Epithelial cell of esophagus (primary cell): ENCODE measurements at regions not wholly inside any gene's neighbourhood (a gene's known extent, or its start where the extent isn't known, plus 50 kb on each side); places are given as distances from the start of the nearest gene placed in this dataset.
"Not testable (repeated sequence)": the region's sequence is repeated elsewhere in the genome, so short reads cannot be mapped to it uniquely, and the experiment has no call there.

Experiments used
- DNase-seq: peaks from one replicate; pipeline ENCODE4 v3.0.0; 2010; ENCODE audit warnings: low read depth
- H3K4me3 ChIP-seq: 2 replicates; pipeline ENCODE4 v1.5.1; 2011; ENCODE audit warnings: mild to moderate bottlenecking, low read length, control low read depth
- CTCF ChIP-seq: IDR thresholded peaks from 2 replicates; pipeline ENCODE4 v1.5.1; 2011; ENCODE audit warnings: low read depth, mild to moderate bottlenecking, low read length, control low read depth, inconsistent platforms; ENCODE audit not compliant: insufficient read depth; ENCODE audit errors: missing control alignments

- no peak for TF ChIP-seq CTCF
- no peak for DNase-seq
- H3K4me3 ChIP-seq, result no peak overlapping the region
Measured at GRCh38 chr7:131683536-131684125, 127.2 kb upstream of the PODXL start.

- H3K4me3 ChIP-seq, result no peak overlapping the region
- TF ChIP-seq CTCF, result no peak
- DNase-seq, result peak; percentile 54
Measured at GRCh38 chr7:131681961-131682360, 125.5 kb upstream of the PODXL start.

- not testable (repeated sequence) for DNase-seq, H3K4me3 ChIP-seq
Measured at GRCh38 chr7:131679071-131679470, 122.6 kb upstream of the PODXL start.

- DNase-seq, H3K4me3 ChIP-seq: not testable (repeated sequence)
Measured at GRCh38 chr7:131676850-131677249, 120.4 kb upstream of the PODXL start.

- no peak for TF ChIP-seq CTCF
- no peak for DNase-seq
- no peak overlapping the region for H3K4me3 ChIP-seq
Measured at GRCh38 chr7:131674131-131674530, 117.7 kb upstream of the PODXL start.

GRCh38 chr7:131673576-131673975, 117.1 kb upstream of the PODXL start:
- TF ChIP-seq CTCF, result no peak
- no peak overlapping the region for H3K4me3 ChIP-seq
- DNase-seq, result no peak

GRCh38 chr7:131670406-131670805, 114.0 kb upstream of the PODXL start:
- no peak for TF ChIP-seq CTCF
- DNase-seq, result no peak
- no peak overlapping the region for H3K4me3 ChIP-seq

GRCh38 chr7:131667699-131668098, 111.3 kb upstream of the PODXL start:
- DNase-seq, result no peak
- TF ChIP-seq CTCF, result no peak
- H3K4me3 ChIP-seq, result no peak overlapping the region
